Activated B cell treated with CpG ODN at 0.5 μM for 24 hours (primary cell): ENCODE measurements at regions not wholly inside any gene's neighbourhood (a gene's known extent, or its start where the extent isn't known, plus 50 kb on each side); places are given as distances from the start of the nearest gene placed in this dataset.

Experiments used
- ATAC-seq: fragments of 200-7000 bp; cut with Tn5 transposase; one replicate; pipeline ENCODE4 v1.10.0; 2021; ENCODE audit warnings: low read depth, mild to moderate bottlenecking, moderate library complexity
- CTCF ChIA-PET: fragments of 350-600 bp; sonication (Branson Sonifier 250); formaldehyde crosslinking; loops from one replicate; lab custom pipeline; 2021; ENCODE audit warnings: antibody characterized with exemption; lab: Charles Lee
- POLR2A ChIA-PET: fragments of 350-600 bp; sonication (Branson Sonifier 250); formaldehyde crosslinking; loops from one replicate; lab custom pipeline; 2021; ENCODE audit warnings: antibody characterized with exemption; lab: Charles Lee
- DNase-seq: peaks from one replicate; pipeline ENCODE4 v3.0.0; 2022
- H3K27ac Mint-ChIP-seq: one replicate; pipeline ENCODE4 v1.8.0; 2020; ENCODE audit warnings: mixed read lengths
- H3K27me3 Mint-ChIP-seq: one replicate; pipeline ENCODE4 v1.8.0; 2021; ENCODE audit warnings: mixed read lengths
- H3K36me3 Mint-ChIP-seq: one replicate; pipeline ENCODE4 v1.8.0; 2021; ENCODE audit warnings: low read depth, mixed read lengths
- H3K4me1 Mint-ChIP-seq: one replicate; pipeline ENCODE4 v1.8.0; 2021; ENCODE audit warnings: mixed read lengths
- H3K4me3 Mint-ChIP-seq: one replicate; pipeline ENCODE4 v1.8.0; 2020; ENCODE audit warnings: mild to moderate bottlenecking, mixed read lengths
- H3K9me3 Mint-ChIP-seq: one replicate; pipeline ENCODE4 v1.8.0; 2020; ENCODE audit warnings: mixed read lengths
- intact Hi-C: fragments of 100-400 bp; cut with micrococcal nuclease; formaldehyde crosslinking; loops from one replicate; pipeline ENCODE4 v1.15.1; 2024
- TF ChIP-seq, protein P1 (sequence below): fragments of 200-600 bp; IDR thresholded peaks from one replicate; pipeline ENCODE4 v1.8.0; 2022; ENCODE audit warnings: antibody characterized with exemption, mild to moderate bottlenecking

GRCh38 chr9:28289746-28290145, 716.5 kb upstream of the C9orf72 start:
- ChIA-PET POLR2A (no interaction called here), CTCF (no interaction called here)
- intact Hi-C loops: loop anchor here (5.0 kb wide), 1 partner anchor 53 kb away; no protein-coding TSS in a partner anchor
- Mint-ChIP-seq H3K27ac (no peak overlapping the region), H3K4me3 (no peak overlapping the region), H3K9me3 (peaks cover 2% of the 10 kb centered on the region), H3K36me3 (no peaks in the 10 kb centered on the region), H3K4me1 (no peaks in the 10 kb centered on the region), H3K27me3 (no peaks in the 10 kb centered on the region)
- DNase-seq (no peak), ATAC-seq (no peak)
- TF ChIP-seq, protein P1, sequence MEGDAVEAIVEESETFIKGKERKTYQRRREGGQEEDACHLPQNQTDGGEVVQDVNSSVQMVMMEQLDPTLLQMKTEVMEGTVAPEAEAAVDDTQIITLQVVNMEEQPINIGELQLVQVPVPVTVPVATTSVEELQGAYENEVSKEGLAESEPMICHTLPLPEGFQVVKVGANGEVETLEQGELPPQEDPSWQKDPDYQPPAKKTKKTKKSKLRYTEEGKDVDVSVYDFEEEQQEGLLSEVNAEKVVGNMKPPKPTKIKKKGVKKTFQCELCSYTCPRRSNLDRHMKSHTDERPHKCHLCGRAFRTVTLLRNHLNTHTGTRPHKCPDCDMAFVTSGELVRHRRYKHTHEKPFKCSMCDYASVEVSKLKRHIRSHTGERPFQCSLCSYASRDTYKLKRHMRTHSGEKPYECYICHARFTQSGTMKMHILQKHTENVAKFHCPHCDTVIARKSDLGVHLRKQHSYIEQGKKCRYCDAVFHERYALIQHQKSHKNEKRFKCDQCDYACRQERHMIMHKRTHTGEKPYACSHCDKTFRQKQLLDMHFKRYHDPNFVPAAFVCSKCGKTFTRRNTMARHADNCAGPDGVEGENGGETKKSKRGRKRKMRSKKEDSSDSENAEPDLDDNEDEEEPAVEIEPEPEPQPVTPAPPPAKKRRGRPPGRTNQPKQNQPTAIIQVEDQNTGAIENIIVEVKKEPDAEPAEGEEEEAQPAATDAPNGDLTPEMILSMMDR: no peak

DNA sequence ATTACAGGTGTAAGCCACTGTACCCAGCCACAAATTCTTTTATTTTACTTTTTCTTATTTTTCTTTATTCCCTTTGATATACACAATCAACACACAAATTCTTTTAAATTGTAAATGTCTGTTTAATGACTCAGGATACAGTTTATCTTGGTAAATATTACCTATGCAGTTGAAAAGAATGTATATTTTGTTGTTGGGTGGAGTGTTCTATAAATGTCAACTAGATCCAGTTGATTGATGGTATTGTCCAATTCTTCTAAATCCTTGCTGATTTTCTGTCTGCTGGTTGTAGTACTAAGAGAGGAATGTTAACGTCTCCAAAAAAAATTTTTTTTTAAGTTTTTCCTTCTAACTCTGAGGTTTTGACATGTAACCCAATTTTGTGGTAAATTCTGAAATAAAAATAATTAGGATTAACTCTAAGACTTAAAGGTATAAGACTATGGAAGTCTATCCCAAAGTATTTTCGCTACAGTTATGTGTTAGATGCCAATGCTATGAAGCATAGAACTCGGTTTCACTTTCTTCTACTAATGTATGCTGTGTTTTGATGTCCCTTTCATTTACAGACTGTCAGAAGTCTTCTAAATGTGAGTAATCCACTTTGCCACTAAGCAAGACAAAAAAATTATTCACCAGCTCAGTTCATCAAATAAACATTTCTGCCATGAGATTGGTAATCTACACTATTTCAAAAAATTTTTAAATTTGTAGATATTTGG, 720.2 kb upstream of the C9orf72 start:
- no peak for DNase-seq
- Mint-ChIP-seq H3K4me3 (no peak overlapping the region), H3K27me3 (no peaks in the 10 kb centered on the region), H3K4me1 (no peaks in the 10 kb centered on the region), H3K36me3 (no peaks in the 10 kb centered on the region), H3K27ac (no peak overlapping the region), H3K9me3 (peaks cover 4% of the 10 kb centered on the region)
- TF ChIP-seq, protein P1: no peak
- intact Hi-C loops: loop anchor here (5.0 kb wide), 1 partner anchor 49 kb away; no protein-coding TSS in a partner anchor
- ChIA-PET POLR2A (no interaction called here), CTCF (no interaction called here)
- no peak for ATAC-seq

- no peak for DNase-seq
- intact Hi-C loops: no loop called here
- Mint-ChIP-seq H3K4me3 (no peak overlapping the region), H3K36me3 (no peaks in the 10 kb centered on the region), H3K27ac (no peak overlapping the region), H3K4me1 (no peaks in the 10 kb centered on the region), H3K9me3 (peaks cover 5% of the 10 kb centered on the region), H3K27me3 (no peaks in the 10 kb centered on the region)
- ATAC-seq: no peak
- POLR2A ChIA-PET: no interaction called here
- TF ChIP-seq, protein P1: no peak
- CTCF ChIA-PET: no interaction called here
Measured at GRCh38 chr9:28301281-28301680, 728.0 kb upstream of the C9orf72 start.

DNA sequence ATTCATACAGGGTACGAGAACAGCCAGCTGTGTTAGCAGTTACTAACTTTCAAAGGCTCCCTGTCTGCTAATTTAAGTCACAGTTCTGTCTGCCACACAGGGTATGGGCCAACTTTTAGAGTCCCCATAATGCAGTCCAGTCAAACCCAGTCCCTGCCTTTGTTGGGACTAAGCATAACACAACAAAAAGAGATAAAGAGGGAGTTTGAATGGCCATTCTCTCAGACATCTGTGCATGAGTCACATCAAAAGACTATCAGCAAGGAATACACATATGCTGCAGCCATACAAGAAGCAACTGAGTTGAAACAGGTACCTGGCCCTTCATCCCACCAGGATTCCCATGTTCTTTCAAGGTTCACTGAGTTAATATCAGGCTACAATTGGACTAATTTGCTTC, 744.5 kb upstream of the C9orf72 start:
- H3K4me1 Mint-ChIP-seq: no peaks in the 10 kb centered on the region
- intact Hi-C loops: no loop called here
- no peak for DNase-seq
- CTCF ChIA-PET: no interaction called here
- no peak for ATAC-seq
- H3K27me3 Mint-ChIP-seq: no peaks in the 10 kb centered on the region
- TF ChIP-seq, protein P1: no peak
- H3K9me3 Mint-ChIP-seq: no peaks in the 10 kb centered on the region
- POLR2A ChIA-PET: no interaction called here
- H3K36me3 Mint-ChIP-seq: no peaks in the 10 kb centered on the region
- no peak overlapping the region for H3K27ac Mint-ChIP-seq
- H3K4me3 Mint-ChIP-seq: no peak overlapping the region

GRCh38 chr9:28318515-28318914, 745.2 kb upstream of the C9orf72 start:
- no peaks in the 10 kb centered on the region for H3K9me3 Mint-ChIP-seq
- TF ChIP-seq, protein P1: no peak
- no peaks in the 10 kb centered on the region for H3K36me3 Mint-ChIP-seq
- ATAC-seq (no peak), DNase-seq (no peak)
- intact Hi-C loops: no loop called here
- no peak overlapping the region for H3K4me3 Mint-ChIP-seq
- ChIA-PET POLR2A (no interaction called here), CTCF (no interaction called here)
- H3K27me3 Mint-ChIP-seq: no peaks in the 10 kb centered on the region
- H3K27ac Mint-ChIP-seq: no peak overlapping the region
- H3K4me1 Mint-ChIP-seq: no peaks in the 10 kb centered on the region
